ENCODE measurements at regions not wholly inside any gene's neighbourhood (a gene's known extent, or its start where the extent isn't known, plus 50 kb on each side); places are given as distances from the start of the nearest gene placed in this dataset.
"Not testable (repeated sequence)": the region's sequence is repeated elsewhere in the genome, so short reads cannot be mapped to it uniquely, and the experiment has no call there.

- 94% methylated on average over 4 of the region's 4 CpGs for WGBS (ENCODE audit: insufficient coverage, low lambda C conversion rate)
- Histone ChIP-seq H3K9me3 (ENCODE audit: control insufficient read depth, low read depth, low read length) (no peaks in the 10 kb centered on the region), H3K4me3 (ENCODE audit: low read length) (no peak overlapping the region), H3K27me3 (ENCODE audit: control insufficient read depth, insufficient read depth, low read length) (no peaks in the 10 kb centered on the region), H3K4me1 (ENCODE audit: control insufficient read depth, insufficient read depth, low read length) (no peaks in the 10 kb centered on the region), H3K36me3 (ENCODE audit: control insufficient read depth, insufficient read depth, low read length) (no peaks in the 10 kb centered on the region), H3K27ac (ENCODE audit: low read length) (no peak overlapping the region)
- DNase-seq = no peak
Observed at GRCh38 chr19:31874313-31874712, 471.1 kb upstream of the ZNF507 start.

- Histone ChIP-seq H3K27me3 (ENCODE audit: control insufficient read depth, insufficient read depth, low read length) (no peaks in the 10 kb centered on the region), H3K36me3 (ENCODE audit: control insufficient read depth, insufficient read depth, low read length) (no peaks in the 10 kb centered on the region), H3K4me1 (ENCODE audit: control insufficient read depth, insufficient read depth, low read length) (no peaks in the 10 kb centered on the region), H3K4me3 (ENCODE audit: low read length) (no peak overlapping the region), H3K9me3 (ENCODE audit: control insufficient read depth, low read depth, low read length) (no peaks in the 10 kb centered on the region), H3K27ac (ENCODE audit: low read length) (no peak overlapping the region)
- WGBS (ENCODE audit: insufficient coverage, low lambda C conversion rate) = no CpG with 5 or more reads among the region's 16 CpGs
- no peak for DNase-seq
Observed at GRCh38 chr19:31875591-31875990, 469.8 kb upstream of the ZNF507 start.

GRCh38 chr19:31880283-31880682 lies 465.1 kb upstream of the ZNF507 start:
- Histone ChIP-seq H3K4me3 (ENCODE audit: low read length) (no peak overlapping the region), H3K27ac (ENCODE audit: low read length) (no peak overlapping the region), H3K27me3 (ENCODE audit: control insufficient read depth, insufficient read depth, low read length) (no peaks in the 10 kb centered on the region), H3K9me3 (ENCODE audit: control insufficient read depth, low read depth, low read length) (no peaks in the 10 kb centered on the region), H3K4me1 (ENCODE audit: control insufficient read depth, insufficient read depth, low read length) (no peaks in the 10 kb centered on the region), H3K36me3 (ENCODE audit: control insufficient read depth, insufficient read depth, low read length) (no peaks in the 10 kb centered on the region)
- no CpG with 5 or more reads among the region's 2 CpGs for WGBS (ENCODE audit: insufficient coverage, low lambda C conversion rate)
- no peak for DNase-seq

GRCh38 chr19:31881988-31882387 lies 463.4 kb upstream of the ZNF507 start:
- Histone ChIP-seq H3K9me3 (ENCODE audit: control insufficient read depth, low read depth, low read length) (no peaks in the 10 kb centered on the region), H3K36me3 (ENCODE audit: control insufficient read depth, insufficient read depth, low read length) (no peaks in the 10 kb centered on the region), H3K27me3 (ENCODE audit: control insufficient read depth, insufficient read depth, low read length) (no peaks in the 10 kb centered on the region), H3K4me3 (ENCODE audit: low read length) (no peak overlapping the region), H3K27ac (ENCODE audit: low read length) (no peak overlapping the region), H3K4me1 (ENCODE audit: control insufficient read depth, insufficient read depth, low read length) (no peaks in the 10 kb centered on the region)
- no peak for DNase-seq
- no CpG with 5 or more reads among the region's 7 CpGs for WGBS (ENCODE audit: insufficient coverage, low lambda C conversion rate)

GRCh38 chr19:31882709-31883108 lies 462.7 kb upstream of the ZNF507 start:
- H3K4me3 ChIP-seq (ENCODE audit: low read length) = no peak overlapping the region
- H3K36me3 ChIP-seq (ENCODE audit: control insufficient read depth, insufficient read depth, low read length) = no peaks in the 10 kb centered on the region
- DNase-seq = no peak
- H3K27me3 ChIP-seq (ENCODE audit: control insufficient read depth, insufficient read depth, low read length) = no peaks in the 10 kb centered on the region
- no peak overlapping the region for H3K27ac ChIP-seq (ENCODE audit: low read length)
- 80% methylated on average over 1 of the region's 2 CpGs for WGBS (ENCODE audit: insufficient coverage, low lambda C conversion rate)
- H3K4me1 ChIP-seq (ENCODE audit: control insufficient read depth, insufficient read depth, low read length) = no peaks in the 10 kb centered on the region
- H3K9me3 ChIP-seq (ENCODE audit: control insufficient read depth, low read depth, low read length) = no peaks in the 10 kb centered on the region

- H3K27ac ChIP-seq (ENCODE audit: low read length) = no peak overlapping the region
- WGBS (ENCODE audit: insufficient coverage, low lambda C conversion rate) = no CpG with 5 or more reads among the region's 17 CpGs
- H3K4me1 ChIP-seq (ENCODE audit: control insufficient read depth, insufficient read depth, low read length) = no peaks in the 10 kb centered on the region
- H3K4me3 ChIP-seq (ENCODE audit: low read length) = no peak overlapping the region
- no peaks in the 10 kb centered on the region for H3K9me3 ChIP-seq (ENCODE audit: control insufficient read depth, low read depth, low read length)
- H3K36me3 ChIP-seq (ENCODE audit: control insufficient read depth, insufficient read depth, low read length) = no peaks in the 10 kb centered on the region
- no peak for DNase-seq
- H3K27me3 ChIP-seq (ENCODE audit: control insufficient read depth, insufficient read depth, low read length) = no peaks in the 10 kb centered on the region
Observed at GRCh38 chr19:31883296-31883990, 462.0 kb upstream of the ZNF507 start.

- H3K36me3 ChIP-seq (ENCODE audit: control insufficient read depth, insufficient read depth, low read length) = no peaks in the 10 kb centered on the region
- no peaks in the 10 kb centered on the region for H3K4me1 ChIP-seq (ENCODE audit: control insufficient read depth, insufficient read depth, low read length)
- WGBS (ENCODE audit: insufficient coverage, low lambda C conversion rate) = no CpG with 5 or more reads among the region's 8 CpGs
- H3K27me3 ChIP-seq (ENCODE audit: control insufficient read depth, insufficient read depth, low read length) = no peaks in the 10 kb centered on the region
- no peak for DNase-seq
- H3K9me3 ChIP-seq (ENCODE audit: control insufficient read depth, low read depth, low read length) = no peaks in the 10 kb centered on the region
- H3K27ac ChIP-seq (ENCODE audit: low read length) = no peak overlapping the region
- no peak overlapping the region for H3K4me3 ChIP-seq (ENCODE audit: low read length)
Observed at GRCh38 chr19:31885280-31885853, 460.0 kb upstream of the ZNF507 start.

GRCh38 chr19:31890230-31890629 lies 455.2 kb upstream of the ZNF507 start:
- WGBS (ENCODE audit: insufficient coverage, low lambda C conversion rate) = no CpG with 5 or more reads among the region's 9 CpGs
- DNase-seq = no peak
- Histone ChIP-seq H3K9me3 (ENCODE audit: control insufficient read depth, low read depth, low read length) (no peaks in the 10 kb centered on the region), H3K27ac (ENCODE audit: low read length) (no peak overlapping the region), H3K36me3 (ENCODE audit: control insufficient read depth, insufficient read depth, low read length) (no peaks in the 10 kb centered on the region), H3K4me3 (ENCODE audit: low read length) (no peak overlapping the region), H3K4me1 (ENCODE audit: control insufficient read depth, insufficient read depth, low read length) (no peaks in the 10 kb centered on the region), H3K27me3 (ENCODE audit: control insufficient read depth, insufficient read depth, low read length) (no peaks in the 10 kb centered on the region)

GRCh38 chr19:31892060-31892459 lies 453.4 kb upstream of the ZNF507 start:
- Histone ChIP-seq H3K27ac (ENCODE audit: low read length) (no peak overlapping the region), H3K36me3 (ENCODE audit: control insufficient read depth, insufficient read depth, low read length) (no peaks in the 10 kb centered on the region), H3K4me1 (ENCODE audit: control insufficient read depth, insufficient read depth, low read length) (no peaks in the 10 kb centered on the region), H3K9me3 (ENCODE audit: control insufficient read depth, low read depth, low read length) (no peaks in the 10 kb centered on the region), H3K27me3 (ENCODE audit: control insufficient read depth, insufficient read depth, low read length) (no peaks in the 10 kb centered on the region), H3K4me3 (ENCODE audit: low read length) (no peak overlapping the region)
- no peak for DNase-seq
- no CpG with 5 or more reads among the region's 2 CpGs for WGBS (ENCODE audit: insufficient coverage, low lambda C conversion rate)

GRCh38 chr19:31893491-31893890 lies 451.9 kb upstream of the ZNF507 start:
- not testable (repeated sequence) for H3K36me3 ChIP-seq (ENCODE audit: control insufficient read depth, insufficient read depth, low read length); H3K4me3 ChIP-seq (ENCODE audit: low read length); H3K4me1 ChIP-seq (ENCODE audit: control insufficient read depth, insufficient read depth, low read length); DNase-seq; H3K27ac ChIP-seq (ENCODE audit: low read length); H3K27me3 ChIP-seq (ENCODE audit: control insufficient read depth, insufficient read depth, low read length); H3K9me3 ChIP-seq (ENCODE audit: control insufficient read depth, low read depth, low read length)
- WGBS (ENCODE audit: insufficient coverage, low lambda C conversion rate) = 86% methylated on average over 4 of the region's 4 CpGs

GRCh38 chr19:31894451-31894850 lies 451.0 kb upstream of the ZNF507 start:
- no CpG with 5 or more reads among the region's 1 CpG for WGBS (ENCODE audit: insufficient coverage, low lambda C conversion rate)
- no peak for DNase-seq
- H3K36me3 ChIP-seq (ENCODE audit: control insufficient read depth, insufficient read depth, low read length) = no peaks in the 10 kb centered on the region
- H3K4me3 ChIP-seq (ENCODE audit: low read length) = no peak overlapping the region
- H3K9me3 ChIP-seq (ENCODE audit: control insufficient read depth, low read depth, low read length) = no peaks in the 10 kb centered on the region
- no peaks in the 10 kb centered on the region for H3K27me3 ChIP-seq (ENCODE audit: control insufficient read depth, insufficient read depth, low read length)
- H3K4me1 ChIP-seq (ENCODE audit: control insufficient read depth, insufficient read depth, low read length) = no peaks in the 10 kb centered on the region
- no peak overlapping the region for H3K27ac ChIP-seq (ENCODE audit: low read length)

All from large intestine (tissue), 3 donors.